Large intestine (tissue), 3 donors: ENCODE measurements at regions not wholly inside any gene's neighbourhood (a gene's known extent, or its start where the extent isn't known, plus 50 kb on each side); places are given as distances from the start of the nearest gene placed in this dataset.

Experiments
- DNase-seq, 2 donors: peaks; one replicate each; pipeline versions ENCODE4 v3.0.0 to v3.0.0-alpha.2; 2013
- H3K27ac ChIP-seq: one replicate; pipeline ENCODE4 v1.5.1; 2013; ENCODE audit warnings: low read length
- H3K27me3 ChIP-seq: 2 replicates; pipeline ENCODE4 v1.6.1; 2013; ENCODE audit warnings: low read length; ENCODE audit not compliant: control insufficient read depth, insufficient read depth
- H3K36me3 ChIP-seq: 2 replicates; pipeline ENCODE4 v1.6.1; 2013; ENCODE audit warnings: low read length; ENCODE audit not compliant: control insufficient read depth, insufficient read depth
- H3K4me1 ChIP-seq: one replicate; pipeline ENCODE4 v1.6.1; 2013; ENCODE audit warnings: low read length; ENCODE audit not compliant: control insufficient read depth, insufficient read depth
- H3K4me3 ChIP-seq: one replicate; pipeline ENCODE4 v1.5.1; 2013; ENCODE audit warnings: low read length
- H3K9me3 ChIP-seq: one replicate; pipeline ENCODE4 v1.6.1; 2013; ENCODE audit warnings: mild to moderate bottlenecking, low read depth, low read length, moderate library complexity; ENCODE audit not compliant: control insufficient read depth
- WGBS: methylation state at CpG from one replicate; pipeline ENCODE4 v1.1.5; 2013; ENCODE audit warnings: low lambda C conversion rate; ENCODE audit not compliant: insufficient coverage; 5-methylcytosine and 5-hydroxymethylcytosine counted together

DNA sequence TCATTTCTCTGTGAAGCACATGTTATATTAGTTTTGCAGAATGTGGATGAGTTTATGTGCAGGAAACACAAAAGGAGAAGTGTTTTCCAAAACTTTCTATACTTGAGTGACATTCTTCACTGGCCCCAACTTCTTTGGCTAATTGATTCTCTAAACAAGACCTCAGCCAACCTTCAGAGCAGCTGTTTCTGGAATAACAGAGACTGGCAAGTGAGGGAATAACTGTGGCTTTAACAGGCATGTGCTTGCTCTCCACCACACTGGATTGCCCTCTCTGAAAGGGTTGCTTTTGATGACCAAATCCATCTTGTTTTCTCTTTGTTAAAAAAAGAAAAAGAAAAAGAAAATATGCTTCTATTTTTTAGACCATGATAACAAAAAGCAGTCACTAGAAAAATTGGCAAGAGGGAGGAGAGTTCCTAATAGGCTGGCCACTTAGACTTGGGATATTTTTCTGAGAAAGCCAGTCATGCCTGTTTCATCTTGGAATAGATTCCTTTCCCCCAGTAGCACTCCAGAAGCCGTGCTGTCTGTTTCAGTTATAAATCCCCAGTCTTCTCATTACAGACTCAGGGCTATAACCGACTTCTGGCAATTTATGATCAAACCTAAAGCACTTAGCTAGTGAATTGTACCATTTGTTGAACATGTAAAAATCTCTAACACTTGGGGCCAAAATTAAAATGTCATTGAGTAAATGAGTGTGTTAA lies 295.0 kb upstream of the NR3C2 start:
- Histone ChIP-seq H3K27me3 (no peaks in the 10 kb centered on the region), H3K36me3 (no peaks in the 10 kb centered on the region), H3K27ac (no peak overlapping the region), H3K9me3 (no peaks in the 10 kb centered on the region), H3K4me1 (no peaks in the 10 kb centered on the region), H3K4me3 (no peak overlapping the region)
- no CpG with 5 or more reads among the region's 2 CpGs for WGBS
- DNase-seq, result no peak

DNA sequence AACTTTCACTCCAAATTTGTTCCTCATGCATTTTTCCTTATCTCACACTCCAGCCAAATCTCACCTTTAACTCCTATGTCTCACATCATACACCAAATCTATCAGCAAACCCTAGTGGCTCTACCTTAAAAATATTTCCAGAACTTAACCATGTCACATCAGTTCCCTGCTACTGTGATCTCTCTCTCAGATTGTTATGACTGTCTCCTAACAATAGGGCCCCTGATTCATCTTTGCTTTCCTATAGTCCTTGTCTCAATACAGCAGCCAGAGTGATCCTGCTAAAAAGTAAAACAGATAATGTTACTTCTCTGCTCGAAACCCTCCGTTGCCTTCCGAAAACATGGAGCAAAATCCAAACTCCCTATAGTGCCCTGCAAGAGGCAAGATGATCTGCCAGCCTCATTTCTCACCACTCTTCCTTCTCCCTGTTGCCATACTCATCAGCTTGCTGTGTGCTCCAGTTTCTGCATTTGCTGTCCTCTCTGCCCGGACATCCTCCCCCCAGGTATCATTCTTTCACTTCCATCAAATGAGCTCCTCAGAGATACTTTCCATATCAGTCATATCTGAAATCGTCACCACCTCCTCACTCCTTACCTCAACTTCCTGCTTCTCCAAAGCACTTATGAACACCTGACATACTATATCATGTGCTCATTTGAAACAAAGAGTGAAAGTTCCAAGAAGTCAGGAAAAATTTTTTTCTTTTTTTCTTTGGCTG lies 293.4 kb upstream of the NR3C2 start:
- 80% methylated on average over 2 of the region's 5 CpGs for WGBS

DNA sequence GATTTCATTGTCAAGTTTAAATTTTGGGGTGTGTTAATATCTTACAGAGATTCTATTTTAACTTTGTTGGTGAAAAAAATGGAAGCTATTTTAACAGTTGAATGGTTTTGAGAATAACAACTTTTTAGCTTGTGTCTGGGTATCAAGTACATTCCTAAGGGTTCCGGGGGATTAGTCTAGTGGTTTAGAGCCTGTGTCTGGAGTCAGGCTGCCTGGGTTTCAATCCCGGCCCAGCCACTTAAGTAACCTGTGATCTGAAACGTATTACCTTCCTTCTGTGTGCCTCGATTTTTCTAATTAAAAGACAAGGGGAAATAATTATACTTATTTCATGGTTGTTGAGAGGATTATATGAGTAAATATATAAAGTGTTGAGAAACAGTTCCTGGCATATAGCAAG lies 288.6 kb upstream of the NR3C2 start:
- no peak overlapping the region for H3K27ac ChIP-seq
- 40% methylated on average over 1 of the region's 4 CpGs for WGBS
- no peak for DNase-seq
- no peaks in the 10 kb centered on the region for H3K4me1 ChIP-seq
- peaks cover 2% of the 10 kb centered on the region for H3K27me3 ChIP-seq
- H3K36me3 ChIP-seq, result no peaks in the 10 kb centered on the region
- H3K9me3 ChIP-seq, result no peaks in the 10 kb centered on the region
- H3K4me3 ChIP-seq, result no peak overlapping the region

More for the DNA sequence above, 293.4 kb upstream of the NR3C2 start:
- no peak for DNase-seq
- H3K4me1 ChIP-seq, result no peaks in the 10 kb centered on the region
- H3K9me3 ChIP-seq, result no peaks in the 10 kb centered on the region
- no peak overlapping the region for H3K27ac ChIP-seq
- no peak overlapping the region for H3K4me3 ChIP-seq
- no peaks in the 10 kb centered on the region for H3K36me3 ChIP-seq
- peaks cover 2% of the 10 kb centered on the region for H3K27me3 ChIP-seq

DNA sequence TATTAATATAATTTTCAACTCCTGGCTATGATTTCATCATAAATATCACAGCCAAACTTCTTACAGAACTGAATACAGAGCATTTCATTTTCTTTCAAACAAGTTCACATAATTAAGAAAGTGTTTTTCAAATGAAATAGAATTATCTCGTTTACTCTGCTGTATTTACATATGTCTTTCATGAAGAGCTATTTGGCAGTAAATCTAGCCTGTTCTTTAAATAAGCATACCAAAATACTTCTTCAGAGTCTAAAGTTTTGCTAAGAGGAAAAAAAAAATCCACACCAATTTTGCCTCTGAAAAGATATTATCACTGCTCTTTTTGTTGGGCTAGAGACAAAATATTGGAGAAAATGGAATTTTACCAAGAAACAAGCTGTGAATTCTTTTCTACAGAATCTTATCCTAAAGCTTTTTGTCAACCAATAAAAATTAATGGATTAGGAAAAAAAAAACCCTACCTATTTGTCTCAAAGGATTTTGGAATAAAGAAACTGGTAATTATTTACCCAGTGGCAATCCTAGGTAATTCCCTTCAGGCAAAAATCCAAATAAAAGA lies 287.9 kb upstream of the NR3C2 start:
- WGBS, result 14% methylated on average over 1 of the region's 1 CpG
- no peaks in the 10 kb centered on the region for H3K4me1 ChIP-seq

DNA sequence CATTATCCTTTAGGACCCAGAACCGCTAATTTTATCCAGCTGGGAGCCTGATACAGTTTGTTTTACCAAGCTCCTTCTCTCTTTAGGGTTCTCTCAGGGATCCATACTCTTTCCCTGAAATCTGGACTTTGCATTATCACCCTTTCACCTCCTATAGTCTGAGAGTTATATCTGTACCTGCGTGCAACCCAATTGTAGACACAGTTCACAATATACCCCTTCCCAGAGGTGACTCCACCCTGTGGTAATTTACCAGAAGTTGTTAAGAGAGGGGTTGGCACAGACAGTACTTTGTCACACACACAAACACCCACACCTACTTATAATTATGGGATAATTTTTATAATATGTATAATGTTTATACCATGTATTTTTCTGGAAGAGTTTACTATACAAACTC lies 275.8 kb upstream of the NR3C2 start:
- Histone ChIP-seq H3K4me1 (no peaks in the 10 kb centered on the region), H3K4me3 (no peak overlapping the region), H3K9me3 (no peaks in the 10 kb centered on the region), H3K36me3 (no peaks in the 10 kb centered on the region), H3K27ac (no peak overlapping the region), H3K27me3 (no peaks in the 10 kb centered on the region)
- no peak for DNase-seq
- WGBS, result no CpG with 5 or more reads among the region's 2 CpGs

More for the DNA sequence above, 287.9 kb upstream of the NR3C2 start:
- Histone ChIP-seq H3K9me3 (no peaks in the 10 kb centered on the region), H3K27ac (no peak overlapping the region), H3K4me3 (no peak overlapping the region), H3K27me3 (peaks cover 2% of the 10 kb centered on the region), H3K36me3 (no peaks in the 10 kb centered on the region)
- no peak for DNase-seq

DNA sequence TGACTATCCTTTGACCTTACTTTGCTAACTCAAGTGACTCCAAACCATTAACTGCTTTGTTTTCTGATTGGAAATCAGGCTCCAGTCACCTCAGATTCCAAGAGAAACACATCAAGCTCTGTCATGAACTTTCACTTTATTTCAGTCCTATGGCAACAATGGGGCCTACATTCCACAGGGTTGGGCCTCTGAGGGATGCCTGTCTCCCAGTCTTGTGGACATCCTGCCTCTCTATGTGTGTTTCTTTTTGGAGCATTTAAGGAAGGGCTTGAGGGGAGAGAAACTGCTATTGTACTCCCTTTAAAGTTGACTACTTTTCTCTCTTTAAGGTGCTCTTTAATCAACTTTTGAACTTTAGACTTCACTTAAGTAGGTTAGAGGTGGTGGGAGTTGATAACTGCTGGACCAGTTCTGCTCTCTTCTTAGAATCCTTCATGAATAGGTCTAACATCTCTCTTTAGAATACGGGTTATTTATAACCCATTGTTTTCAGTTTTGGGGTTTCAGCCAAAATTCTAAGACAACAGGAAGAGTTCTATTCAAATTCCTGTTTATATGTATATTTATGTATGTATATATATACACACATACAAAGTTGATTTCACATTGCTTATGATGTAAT lies 274.3 kb upstream of the NR3C2 start:
- Histone ChIP-seq H3K4me1 (no peaks in the 10 kb centered on the region), H3K9me3 (no peaks in the 10 kb centered on the region), H3K27ac (no peak overlapping the region), H3K4me3 (no peak overlapping the region), H3K27me3 (no peaks in the 10 kb centered on the region), H3K36me3 (no peaks in the 10 kb centered on the region)
- WGBS, result no CpG with 5 or more reads among the region's 1 CpG
- DNase-seq, result peak in 1 of 2 donors; percentile 2

DNA sequence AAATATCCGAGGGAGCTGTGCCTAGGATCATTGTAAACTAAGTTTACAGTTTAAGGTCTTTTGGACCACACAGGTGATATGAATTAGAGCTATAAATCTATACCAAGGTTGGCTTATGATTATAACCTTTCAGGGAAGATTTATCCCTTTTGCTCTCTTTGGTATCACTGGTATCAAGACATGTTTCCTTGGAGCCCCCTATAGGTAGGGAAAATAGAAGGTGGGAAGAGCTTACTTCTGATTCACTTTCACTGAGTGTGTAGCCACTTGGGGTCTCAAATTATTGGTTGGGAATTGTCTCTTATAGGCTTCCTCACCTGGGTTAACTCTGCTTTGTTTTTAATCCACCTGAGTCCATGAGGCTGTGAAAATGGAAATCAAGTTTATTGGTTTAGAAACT lies 262.1 kb upstream of the NR3C2 start:
- no CpG with 5 or more reads among the region's 1 CpG for WGBS

DNA sequence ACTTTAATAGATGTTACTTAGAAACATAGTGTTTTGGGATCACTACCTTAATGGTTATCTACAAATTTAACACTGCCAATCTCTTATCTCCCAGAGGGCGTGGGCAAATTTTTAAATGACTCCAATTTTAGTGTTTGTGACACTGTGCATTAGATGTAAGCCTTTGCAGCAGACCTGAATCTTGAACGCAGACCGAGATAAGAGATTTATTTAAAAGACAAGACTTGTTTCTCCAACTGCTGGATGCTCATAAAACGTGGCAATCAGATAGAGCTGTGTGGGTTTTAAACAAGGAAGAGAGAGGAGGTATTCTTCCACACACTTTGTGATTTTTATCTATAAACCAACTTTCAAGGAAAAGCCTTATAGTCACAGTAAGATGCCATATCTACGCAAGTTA lies 252.5 kb upstream of the NR3C2 start:
- Histone ChIP-seq H3K36me3 (no peaks in the 10 kb centered on the region), H3K9me3 (no peaks in the 10 kb centered on the region), H3K27ac (no peak overlapping the region), H3K4me3 (no peak overlapping the region), H3K27me3 (no peaks in the 10 kb centered on the region), H3K4me1 (no peaks in the 10 kb centered on the region)
- WGBS, result no CpG with 5 or more reads among the region's 5 CpGs
- DNase-seq, result no peak

More for the DNA sequence above, 262.1 kb upstream of the NR3C2 start:
- H3K36me3 ChIP-seq, result no peaks in the 10 kb centered on the region
- no peak overlapping the region for H3K27ac ChIP-seq
- H3K9me3 ChIP-seq, result no peaks in the 10 kb centered on the region
- no peak for DNase-seq
- no peak overlapping the region for H3K4me3 ChIP-seq
- no peaks in the 10 kb centered on the region for H3K27me3 ChIP-seq
- no peaks in the 10 kb centered on the region for H3K4me1 ChIP-seq

DNA sequence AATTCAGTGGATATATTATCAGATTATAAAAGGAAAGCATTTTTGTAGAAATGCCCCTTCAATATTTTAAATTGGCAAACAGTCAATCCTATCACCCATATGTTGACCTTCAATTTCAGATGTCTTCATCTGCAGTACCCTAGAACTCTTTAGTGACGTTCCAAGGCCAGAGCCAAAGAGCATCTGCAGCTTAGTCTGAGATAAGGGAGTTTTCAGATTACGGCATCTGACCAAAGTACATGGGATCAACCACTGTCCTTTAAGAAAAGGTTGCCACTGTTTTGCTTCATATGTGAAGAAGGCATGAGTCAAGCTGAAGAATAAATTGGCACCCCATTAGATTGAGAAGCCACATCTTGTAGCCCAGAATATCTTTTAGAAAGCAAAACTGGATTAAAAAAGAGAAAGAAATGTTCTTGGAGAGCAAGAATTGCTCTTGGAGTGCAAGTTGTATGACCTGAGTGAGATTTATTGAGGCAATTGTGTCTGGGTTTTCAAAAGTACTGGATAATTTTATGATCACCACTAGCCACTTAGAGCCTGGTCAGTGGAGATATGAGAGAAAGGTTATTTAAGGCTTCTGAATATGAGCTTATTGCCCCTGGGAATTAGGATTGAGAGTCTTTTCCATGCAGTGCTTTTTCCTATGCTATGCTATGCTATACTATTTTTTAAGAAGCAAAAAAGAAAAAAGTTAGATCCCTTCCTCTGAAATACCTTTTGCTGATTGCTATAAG lies 251.9 kb upstream of the NR3C2 start:
- no peaks in the 10 kb centered on the region for H3K27me3 ChIP-seq
- peak; percentile 22 to 30 for DNase-seq
- H3K4me1 ChIP-seq, result no peaks in the 10 kb centered on the region
- no peaks in the 10 kb centered on the region for H3K9me3 ChIP-seq
- no CpG with 5 or more reads among the region's 2 CpGs for WGBS
- no peak overlapping the region for H3K4me3 ChIP-seq
- no peaks in the 10 kb centered on the region for H3K36me3 ChIP-seq
- H3K27ac ChIP-seq, result no peak overlapping the region

DNA sequence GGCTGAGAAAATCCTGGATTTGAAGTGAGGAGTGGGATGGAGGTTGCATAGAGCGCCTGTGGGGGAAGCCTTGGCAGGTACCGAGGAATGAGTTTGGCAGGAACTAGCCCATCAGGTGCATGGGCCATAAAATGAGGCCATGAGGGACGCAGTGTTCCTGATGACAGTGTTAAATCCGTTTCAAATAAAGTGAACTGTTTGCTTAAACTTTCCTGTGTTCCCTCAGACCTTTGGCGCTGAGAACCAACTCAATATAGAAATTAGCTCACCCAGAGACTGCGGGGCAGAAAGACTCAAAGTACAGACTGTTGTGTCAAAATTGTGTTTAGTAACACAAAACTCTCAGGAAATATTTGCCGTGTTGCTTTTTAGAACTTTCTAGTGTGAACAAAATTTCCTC lies 250.0 kb upstream of the NR3C2 start:
- DNase-seq, result no peak
- H3K4me3 ChIP-seq, result no peak overlapping the region
- H3K36me3 ChIP-seq, result no peaks in the 10 kb centered on the region
- H3K9me3 ChIP-seq, result no peaks in the 10 kb centered on the region
- 46% methylated on average over 4 of the region's 7 CpGs for WGBS
- H3K27me3 ChIP-seq, result no peaks in the 10 kb centered on the region
- H3K27ac ChIP-seq, result no peak overlapping the region
- no peaks in the 10 kb centered on the region for H3K4me1 ChIP-seq
